ENCODE measurements at regions not wholly inside any gene's neighbourhood (a gene's known extent, or its start where the extent isn't known, plus 50 kb on each side); places are given as distances from the start of the nearest gene placed in this dataset.

GRCh38 chr9:88741335-88741734, 206.4 kb downstream of the NXNL2 start:
- TF ChIP-seq EZH2 (IDR thresholded peaks at IDR 0.05; ENCODE audit: borderline replicate concordance, insufficient read depth, low read depth, low read length, poor library complexity, severe bottlenecking) (no peak), CTCF (IDR thresholded peaks at IDR 0.05) (no peak)

All from B cell (primary cell).